Colonic mucosa (tissue), 4 donors: ENCODE measurements at regions not wholly inside any gene's neighbourhood (a gene's known extent, or its start where the extent isn't known, plus 50 kb on each side); places are given as distances from the start of the nearest gene placed in this dataset.

Experiments
- DNase-seq: peaks from one replicate; pipeline ENCODE4 v3.0.0-alpha.2; 2020
- H3K27ac ChIP-seq: fragments of 200-600 bp; one replicate; pipeline ENCODE4 v1.8.0; 2021
- H3K27me3 ChIP-seq: fragments of 200-600 bp; one replicate; pipeline ENCODE4 v1.8.0; 2021
- H3K36me3 ChIP-seq: fragments of 200-600 bp; one replicate; pipeline ENCODE4 v1.8.0; 2021
- H3K4me1 ChIP-seq: fragments of 200-600 bp; one replicate; pipeline ENCODE4 v1.8.0; 2021; ENCODE audit warnings: mild to moderate bottlenecking
- H3K4me3 ChIP-seq: fragments of 200-600 bp; one replicate; pipeline ENCODE4 v1.8.0; 2021
- H3K9ac ChIP-seq, 2 donors: one replicate each; pipeline ENCODE4 v1.7.0; 2013; ENCODE audit warnings: control low read depth in 2 of 2, low read depth in 2 of 2, low read length in 2 of 2
- H3K9me3 ChIP-seq: fragments of 200-600 bp; one replicate; pipeline ENCODE4 v1.8.0; 2021
- intact Hi-C: fragments of 100-400 bp; cut with DNase I; formaldehyde crosslinking; loops from one replicate; pipeline ENCODE4 v1.14.1; 2022
- TF ChIP-seq, protein P1 (sequence below): fragments of 200-600 bp; IDR thresholded peaks from one replicate; pipeline ENCODE4 v1.8.0; 2022; ENCODE audit warnings: antibody characterized with exemption, mild to moderate bottlenecking
- donor health status: healthy.
- donor health status: DM: no; HTN: no; CAD: no.
- donor health status: DM: no; HTN: no; CAD: no.

DNA sequence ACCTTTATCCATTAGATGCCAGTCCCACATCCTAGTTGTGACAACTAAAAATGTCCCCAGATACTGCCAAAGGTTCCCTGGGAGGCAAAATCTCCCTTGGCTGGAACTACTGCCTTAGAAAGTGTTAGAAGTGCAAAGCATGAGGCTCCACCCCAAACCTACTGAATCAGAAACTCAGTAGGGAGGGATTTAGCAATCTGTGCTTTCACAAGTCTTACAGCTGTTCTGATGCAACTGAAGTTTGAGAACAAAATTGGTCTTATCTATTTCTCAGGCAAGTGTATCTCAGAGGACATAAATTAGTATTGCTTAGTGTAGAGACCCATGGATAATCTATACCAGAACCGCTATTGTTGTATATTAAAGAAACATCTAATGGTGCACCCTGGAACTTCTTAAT is 70.2 kb downstream of the CLDN1 start:
- intact Hi-C loops: no loop called here
- DNase-seq: no peak
- no peaks in the 10 kb centered on the region for H3K36me3 ChIP-seq
- no peaks in the 10 kb centered on the region for H3K27me3 ChIP-seq
- no peak overlapping the region for H3K27ac ChIP-seq
- no peaks in the 10 kb centered on the region for H3K9me3 ChIP-seq
- H3K4me3 ChIP-seq: no peak overlapping the region
- H3K4me1 ChIP-seq: no peaks in the 10 kb centered on the region
- TF ChIP-seq, protein P1, sequence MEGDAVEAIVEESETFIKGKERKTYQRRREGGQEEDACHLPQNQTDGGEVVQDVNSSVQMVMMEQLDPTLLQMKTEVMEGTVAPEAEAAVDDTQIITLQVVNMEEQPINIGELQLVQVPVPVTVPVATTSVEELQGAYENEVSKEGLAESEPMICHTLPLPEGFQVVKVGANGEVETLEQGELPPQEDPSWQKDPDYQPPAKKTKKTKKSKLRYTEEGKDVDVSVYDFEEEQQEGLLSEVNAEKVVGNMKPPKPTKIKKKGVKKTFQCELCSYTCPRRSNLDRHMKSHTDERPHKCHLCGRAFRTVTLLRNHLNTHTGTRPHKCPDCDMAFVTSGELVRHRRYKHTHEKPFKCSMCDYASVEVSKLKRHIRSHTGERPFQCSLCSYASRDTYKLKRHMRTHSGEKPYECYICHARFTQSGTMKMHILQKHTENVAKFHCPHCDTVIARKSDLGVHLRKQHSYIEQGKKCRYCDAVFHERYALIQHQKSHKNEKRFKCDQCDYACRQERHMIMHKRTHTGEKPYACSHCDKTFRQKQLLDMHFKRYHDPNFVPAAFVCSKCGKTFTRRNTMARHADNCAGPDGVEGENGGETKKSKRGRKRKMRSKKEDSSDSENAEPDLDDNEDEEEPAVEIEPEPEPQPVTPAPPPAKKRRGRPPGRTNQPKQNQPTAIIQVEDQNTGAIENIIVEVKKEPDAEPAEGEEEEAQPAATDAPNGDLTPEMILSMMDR: no peak
- no peak overlapping the region for H3K9ac ChIP-seq

DNA sequence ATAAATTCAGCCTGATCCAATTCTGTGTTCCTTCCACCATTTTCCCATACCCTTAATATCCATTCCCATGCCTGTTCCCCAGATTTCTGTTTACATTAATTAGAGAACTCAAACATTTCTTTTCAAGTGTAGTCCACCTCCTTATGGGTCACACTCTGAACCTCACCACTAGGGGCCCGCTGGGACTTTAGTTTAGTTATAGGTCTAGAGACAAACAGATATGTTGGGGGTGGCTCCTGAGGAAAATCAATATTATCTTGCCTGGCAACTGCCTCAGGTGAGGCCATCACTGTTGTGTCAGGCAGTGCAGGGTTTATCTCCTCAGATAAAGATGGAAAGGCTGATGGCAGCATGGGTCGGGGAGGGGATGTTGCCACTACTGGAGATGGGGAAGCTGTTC is 72.8 kb downstream of the CLDN1 start:
- Histone ChIP-seq H3K9ac (no peak overlapping the region), H3K36me3 (no peaks in the 10 kb centered on the region), H3K4me1 (no peaks in the 10 kb centered on the region), H3K27ac (no peak overlapping the region), H3K27me3 (no peaks in the 10 kb centered on the region), H3K9me3 (no peaks in the 10 kb centered on the region), H3K4me3 (no peak overlapping the region)
- intact Hi-C loops: no loop called here
- DNase-seq: no peak
- TF ChIP-seq, protein P1: no peak

DNA sequence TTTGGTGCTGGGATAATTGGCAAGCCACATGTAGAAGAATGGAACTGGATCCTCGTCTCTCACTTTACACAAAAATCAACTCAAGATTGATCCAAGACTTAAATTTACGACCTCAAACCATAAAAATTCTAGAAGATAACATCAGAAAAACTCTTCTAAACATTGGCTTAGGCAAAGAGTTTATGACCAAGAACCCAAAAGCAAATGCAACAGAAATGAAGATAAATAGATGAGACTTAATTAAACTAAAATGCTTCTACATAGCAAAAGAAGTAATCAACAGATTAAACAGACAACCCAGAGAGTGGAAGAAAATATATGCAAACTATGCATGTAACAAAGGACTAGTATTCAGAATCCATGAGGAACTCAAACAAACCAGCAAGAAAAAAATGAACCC is 80.1 kb downstream of the CLDN1 start:
- Histone ChIP-seq H3K4me1 (no peaks in the 10 kb centered on the region), H3K4me3 (no peak overlapping the region), H3K36me3 (no peaks in the 10 kb centered on the region), H3K27ac (no peak overlapping the region), H3K9me3 (no peaks in the 10 kb centered on the region), H3K9ac (no peak overlapping the region), H3K27me3 (no peaks in the 10 kb centered on the region)
- DNase-seq: no peak
- intact Hi-C loops: no loop called here
- TF ChIP-seq, protein P1: no peak

DNA sequence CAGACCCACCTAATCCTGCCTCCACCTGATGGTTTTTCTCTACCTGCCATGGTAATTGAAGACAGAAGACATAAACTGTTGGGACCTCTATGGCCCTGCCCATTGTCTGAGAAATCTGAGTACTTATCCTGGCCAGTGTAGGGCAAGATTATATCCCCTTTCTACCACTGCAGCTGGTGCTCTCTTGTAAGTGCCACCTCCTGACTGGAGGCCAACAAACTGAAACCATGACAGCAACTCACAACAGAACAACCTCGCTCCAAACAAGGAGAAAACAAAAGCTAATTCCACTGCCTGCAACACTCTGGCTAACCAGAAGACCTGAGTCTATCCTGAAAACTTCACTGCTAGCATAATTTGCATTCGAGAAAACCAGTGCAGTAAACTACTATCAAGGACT is 82.9 kb downstream of the CLDN1 start:
- Histone ChIP-seq H3K27me3 (no peaks in the 10 kb centered on the region), H3K27ac (no peak overlapping the region), H3K4me1 (no peaks in the 10 kb centered on the region), H3K9me3 (no peaks in the 10 kb centered on the region), H3K4me3 (no peak overlapping the region), H3K36me3 (no peaks in the 10 kb centered on the region), H3K9ac (no peak overlapping the region)
- DNase-seq: no peak
- intact Hi-C loops: no loop called here
- TF ChIP-seq, protein P1: no peak

DNA sequence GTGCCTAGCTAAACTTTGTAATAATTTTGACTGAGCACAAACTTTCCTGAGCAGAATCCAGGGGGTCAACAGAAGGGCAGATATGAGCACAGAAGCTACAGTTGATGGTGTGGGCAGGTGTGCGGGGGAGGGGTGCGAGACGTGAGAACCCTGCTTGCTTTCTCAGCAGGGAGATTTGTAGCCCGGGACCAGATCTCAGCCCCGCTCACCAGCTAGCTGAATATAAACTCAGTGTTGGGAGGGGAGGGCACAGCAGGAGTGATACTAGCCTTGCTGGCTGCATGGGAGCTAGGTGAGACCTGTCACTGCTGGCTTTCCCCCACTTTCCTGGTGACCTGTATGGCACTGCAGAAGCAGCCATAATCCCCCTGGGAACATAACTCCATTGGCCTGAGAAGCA is 83.4 kb downstream of the CLDN1 start:
- Histone ChIP-seq H3K4me1 (no peaks in the 10 kb centered on the region), H3K4me3 (no peak overlapping the region), H3K36me3 (no peaks in the 10 kb centered on the region), H3K9me3 (no peaks in the 10 kb centered on the region), H3K27ac (no peak overlapping the region), H3K27me3 (no peaks in the 10 kb centered on the region), H3K9ac (no peak overlapping the region)
- intact Hi-C loops: no loop called here
- no peak for DNase-seq
- TF ChIP-seq, protein P1: no peak

DNA sequence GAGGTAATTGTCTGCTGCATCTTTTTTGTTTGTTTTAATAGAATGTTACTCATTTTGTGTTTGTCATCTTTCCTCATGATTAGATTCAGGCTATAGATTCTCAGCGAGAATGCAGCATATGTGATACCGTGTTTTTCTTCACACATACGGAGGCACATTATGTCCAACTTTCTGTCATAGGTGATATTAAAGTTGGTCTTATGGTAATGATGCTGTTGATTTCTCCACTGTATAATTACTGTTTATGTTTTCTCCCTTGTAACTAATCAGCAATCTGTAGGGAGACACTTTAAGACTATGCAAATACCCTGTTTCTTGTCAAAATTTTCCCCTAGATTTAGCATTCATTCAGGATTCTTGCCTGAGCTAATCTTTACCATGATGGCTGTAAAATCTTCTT is 87.6 kb downstream of the CLDN1 start:
- Histone ChIP-seq H3K27ac (no peak overlapping the region), H3K9me3 (no peaks in the 10 kb centered on the region), H3K4me3 (no peak overlapping the region), H3K9ac (no peak overlapping the region), H3K27me3 (no peaks in the 10 kb centered on the region), H3K4me1 (no peaks in the 10 kb centered on the region), H3K36me3 (no peaks in the 10 kb centered on the region)
- intact Hi-C loops: no loop called here
- DNase-seq: no peak
- TF ChIP-seq, protein P1: no peak
